ENCODE measurements at regions not wholly inside any gene's neighbourhood (a gene's known extent, or its start where the extent isn't known, plus 50 kb on each side); places are given as distances from the start of the nearest gene placed in this dataset.
A peak's percentile ranks its signal among the peaks of the same experiment; 100 is the strongest.

- WGBS, 5 donors, result 4 to 19% (median 8%) methylated on average over 2 of the region's 2 CpGs
- TF ChIP-seq EP300 (IDR thresholded peaks at IDR 0.05), result no peak
- peak in 4 of 7 experiments; percentile 45 to 70 (median 62) for TF ChIP-seq CTCF (IDR thresholded peaks at IDR 0.05)
- no peaks in the 10 kb centered on the region for H3K9me3 ChIP-seq
- H3K27me3 ChIP-seq, result no peaks in the 10 kb centered on the region
- H3K36me3 ChIP-seq, result no peaks in the 10 kb centered on the region
- DNase-seq, result peak in 1 of 2 donors; percentile 86
- no peak overlapping the region for H3K4me3 ChIP-seq
- peaks cover 0 to 8% (median 3%) of the 10 kb centered on the region in 4 donors for H3K4me1 ChIP-seq
- intact Hi-C loops (cut with DNase I; ENCODE audit: low total_unique reads), result no loop called here
- H3K27ac ChIP-seq, result no peak overlapping the region
Measured at GRCh38 chr7:116138202-116138801, 72.0 kb upstream of the TES start.

- Histone ChIP-seq H3K4me1 (peaks cover 0 to 8% (median 3%) of the 10 kb centered on the region in 4 donors), H3K36me3 (no peaks in the 10 kb centered on the region), H3K27me3 (no peaks in the 10 kb centered on the region), H3K27ac (no peak overlapping the region), H3K9me3 (no peaks in the 10 kb centered on the region), H3K4me3 (no peak overlapping the region)
- no peak for TF ChIP-seq EP300 (IDR thresholded peaks at IDR 0.05)
- 38 to 56% (median 46%) methylated on average over 6 of the region's 6 CpGs for WGBS, 5 donors
- intact Hi-C loops (cut with DNase I; ENCODE audit: low total_unique reads), result no loop called here
- DNase-seq, result peak in 1 of 2 donors; percentile 9
Measured at GRCh38 chr7:116139007-116139406, 71.3 kb upstream of the TES start.

- Histone ChIP-seq H3K9me3 (no peaks in the 10 kb centered on the region), H3K36me3 (no peaks in the 10 kb centered on the region), H3K4me1 (peaks cover 0 to 8% (median 3%) of the 10 kb centered on the region in 4 donors), H3K4me3 (no peak overlapping the region), H3K27ac (no peak overlapping the region), H3K27me3 (no peaks in the 10 kb centered on the region)
- TF ChIP-seq EP300 (IDR thresholded peaks at IDR 0.05) (no peak), CTCF (IDR thresholded peaks at IDR 0.05) (no peak), POLR2A (IDR thresholded peaks at IDR 0.05) (no peak), POLR2AphosphoS5 (IDR thresholded peaks at IDR 0.05) (no peak)
- intact Hi-C loops (cut with DNase I; ENCODE audit: low total_unique reads), result no loop called here
- DNase-seq, result no peak
Measured at GRCh38 chr7:116139807-116140206, 70.5 kb upstream of the TES start.

- 95 to 100% (median 99%) methylated on average over 1 of the region's 1 CpG for WGBS, 5 donors
- intact Hi-C loops (cut with DNase I; ENCODE audit: low total_unique reads), result no loop called here
- no peak for DNase-seq
- peaks cover 0 to 8% (median 3%) of the 10 kb centered on the region in 4 donors for H3K4me1 ChIP-seq
- no peaks in the 10 kb centered on the region for H3K36me3 ChIP-seq
- H3K4me3 ChIP-seq, result no peak overlapping the region
- H3K27me3 ChIP-seq, result no peaks in the 10 kb centered on the region
- TF ChIP-seq CTCF (IDR thresholded peaks at IDR 0.05) (no peak), EP300 (IDR thresholded peaks at IDR 0.05) (no peak), POLR2AphosphoS5 (IDR thresholded peaks at IDR 0.05) (no peak)
- no peaks in the 10 kb centered on the region for H3K9me3 ChIP-seq
- no peak overlapping the region for H3K27ac ChIP-seq
Measured at GRCh38 chr7:116142374-116142773, 68.0 kb upstream of the TES start.

- Histone ChIP-seq H3K27me3 (no peaks in the 10 kb centered on the region), H3K4me3 (no peak overlapping the region), H3K4me1 (peaks cover 0 to 8% (median 3%) of the 10 kb centered on the region in 4 donors), H3K36me3 (no peaks in the 10 kb centered on the region), H3K9me3 (no peaks in the 10 kb centered on the region), H3K27ac (no peak overlapping the region)
- peak in 1 of 2 donors; percentile 23 for DNase-seq
- no peak for TF ChIP-seq POLR2AphosphoS5 (IDR thresholded peaks at IDR 0.05)
- intact Hi-C loops (cut with DNase I; ENCODE audit: low total_unique reads), result no loop called here
- 69 to 85% (median 77%) methylated on average over 6 of the region's 6 CpGs for WGBS, 5 donors
Measured at GRCh38 chr7:116142850-116143249, 67.5 kb upstream of the TES start.

All from stomach (tissue), 8 donors.